Hepatocyte (in vitro differentiated cells): ENCODE measurements at regions not wholly inside any gene's neighbourhood (a gene's known extent, or its start where the extent isn't known, plus 50 kb on each side); places are given as distances from the start of the nearest gene placed in this dataset.

Experiments
- CTCF ChIP-seq: fragments of 200-600 bp; sonication (generic); IDR thresholded peaks from 2 replicates; pipeline ENCODE4 v1.5.1; 2016; ENCODE audit warnings: antibody characterized with exemption, mild to moderate bottlenecking; ENCODE audit not compliant: poor library complexity
- EZH2 ChIP-seq: fragments of 200-600 bp; sonication (generic); IDR thresholded peaks from 2 replicates; pipeline ENCODE4 v1.6.1; 2016; ENCODE audit warnings: antibody characterized with exemption, mild to moderate bottlenecking, borderline replicate concordance
- EZH2phosphoT487 ChIP-seq: fragments of 200-600 bp; sonication (generic); IDR thresholded peaks from one replicate; pipeline ENCODE4 v1.6.1; 2018; ENCODE audit warnings: antibody characterized with exemption, mild to moderate bottlenecking, low read depth, moderate library complexity; ENCODE audit not compliant: unreplicated experiment, severe bottlenecking

DNA sequence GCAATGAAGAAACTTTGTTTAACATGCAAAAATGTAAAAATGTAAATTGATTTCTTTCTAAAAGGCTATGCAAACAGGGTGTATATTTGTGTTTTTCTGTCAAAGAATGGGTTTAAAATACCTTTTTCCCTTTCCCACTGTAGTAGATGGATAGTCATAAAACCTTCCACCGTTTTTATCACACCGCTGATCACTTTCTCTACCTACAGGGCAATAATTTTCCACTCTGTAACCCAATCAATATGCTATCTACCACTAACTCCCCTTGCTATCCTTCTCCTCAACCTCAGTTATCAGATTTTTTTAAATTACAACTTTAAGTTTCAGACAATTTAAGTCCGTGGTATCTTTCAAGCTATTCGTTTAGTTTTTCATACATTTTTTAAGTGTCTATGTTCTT is 91.4 kb upstream of the ARID1B start:
- TF ChIP-seq CTCF (no peak), EZH2phosphoT487 (no peak), EZH2 (no peak)
